CD4-positive, alpha-beta T cell (primary cell): ENCODE measurements at regions not wholly inside any gene's neighbourhood (a gene's known extent, or its start where the extent isn't known, plus 50 kb on each side); places are given as distances from the start of the nearest gene placed in this dataset.
A peak's percentile ranks its signal among the peaks of the same experiment; 100 is the strongest.

ENCODE experiments used
- ATAC-seq: fragments of 200-7000 bp; cut with Tn5 transposase; one replicate; pipeline ENCODE4 v1.10.0; 2022; ENCODE audit warnings: mild to moderate bottlenecking; ENCODE audit not compliant: poor library complexity
- CTCF ChIA-PET: fragments of 350-600 bp; sonication (Branson Sonifier 250); formaldehyde crosslinking; loops from one replicate; lab custom pipeline; 2021; ENCODE audit warnings: antibody characterized with exemption, inconsistent platforms; lab: Charles Lee
- POLR2A ChIA-PET: fragments of 350-600 bp; sonication (Branson Sonifier 250); formaldehyde crosslinking; loops from one replicate; lab custom pipeline; 2021; ENCODE audit warnings: antibody characterized with exemption, inconsistent platforms; lab: Charles Lee
- DNase-seq, 14 experiments: peaks; one replicate each; pipeline ENCODE4 v3.0.0-alpha.2; 2013 to 2020; ENCODE audit warnings: mixed read lengths in 2 of 14
- H3K27ac ChIP-seq, 2 donors: one replicate each; pipeline versions ENCODE4 v1.5.1 to v1.7.0; 2013; ENCODE audit warnings: low read length in 2 of 2, low read depth in 1 of 2, mild to moderate bottlenecking in 1 of 2
- H3K27me3 ChIP-seq, 2 experiments: 1 replicate in 1 of 2; 2 replicates in 1 of 2; pipeline versions ENCODE4 v1.6.1 to v1.7.0; 2013; ENCODE audit warnings: low read length in 2 of 2, control low read depth in 1 of 2, mild to moderate bottlenecking in 1 of 2, moderate library complexity in 1 of 2; ENCODE audit not compliant: insufficient read depth in 2 of 2, control insufficient read depth in 1 of 2
- H3K36me3 ChIP-seq: one replicate; pipeline ENCODE4 v1.6.1; 2013; ENCODE audit warnings: low read length, control low read depth; ENCODE audit not compliant: insufficient read depth
- H3K4me1 ChIP-seq: one replicate; pipeline ENCODE4 v1.6.1; 2013; ENCODE audit warnings: low read length, control low read depth; ENCODE audit not compliant: insufficient read depth
- H3K4me3 ChIP-seq: one replicate; pipeline ENCODE4 v1.5.1; 2013; ENCODE audit warnings: mild to moderate bottlenecking, low read length, moderate library complexity
- H3K9me3 ChIP-seq, 2 experiments: 1 replicate in 1 of 2; 2 replicates in 1 of 2; pipeline versions ENCODE4 v1.6.1 to v1.7.0; 2013; ENCODE audit warnings: low read length in 2 of 2, mild to moderate bottlenecking in 2 of 2, control low read depth in 1 of 2, moderate library complexity in 1 of 2; ENCODE audit not compliant: control insufficient read depth in 1 of 2, insufficient read depth in 1 of 2
- H3K27ac Mint-ChIP-seq: one replicate; pipeline ENCODE4 v1.8.0; 2020; ENCODE audit warnings: mixed read lengths
- H3K27me3 Mint-ChIP-seq: one replicate; pipeline ENCODE4 v1.8.0; 2021; ENCODE audit warnings: mixed read lengths
- H3K36me3 Mint-ChIP-seq: one replicate; pipeline ENCODE4 v1.8.0; 2021; ENCODE audit warnings: low read depth, mixed read lengths
- H3K4me1 Mint-ChIP-seq: one replicate; pipeline ENCODE4 v1.8.0; 2021; ENCODE audit warnings: low read depth, mixed read lengths
- H3K4me3 Mint-ChIP-seq: one replicate; pipeline ENCODE4 v1.8.0; 2020; ENCODE audit warnings: mild to moderate bottlenecking, mixed read lengths
- H3K9me3 Mint-ChIP-seq: one replicate; pipeline ENCODE4 v1.8.0; 2020; ENCODE audit warnings: mixed read lengths
- intact Hi-C, 2 experiments: fragments of 100-400 bp; cut with DNase I in 1 of 2; cut with micrococcal nuclease in 1 of 2; formaldehyde crosslinking; loops; one replicate each; pipeline versions ENCODE4 v1.15.1 to v1.9.0; 2023 to 2025; cut with DNase I, micrococcal nuclease
- TF ChIP-seq, protein P1 (sequence below): fragments of 200-600 bp; IDR thresholded peaks from one replicate; pipeline ENCODE4 v1.8.0; 2022; ENCODE audit warnings: antibody characterized with exemption, mild to moderate bottlenecking

DNA sequence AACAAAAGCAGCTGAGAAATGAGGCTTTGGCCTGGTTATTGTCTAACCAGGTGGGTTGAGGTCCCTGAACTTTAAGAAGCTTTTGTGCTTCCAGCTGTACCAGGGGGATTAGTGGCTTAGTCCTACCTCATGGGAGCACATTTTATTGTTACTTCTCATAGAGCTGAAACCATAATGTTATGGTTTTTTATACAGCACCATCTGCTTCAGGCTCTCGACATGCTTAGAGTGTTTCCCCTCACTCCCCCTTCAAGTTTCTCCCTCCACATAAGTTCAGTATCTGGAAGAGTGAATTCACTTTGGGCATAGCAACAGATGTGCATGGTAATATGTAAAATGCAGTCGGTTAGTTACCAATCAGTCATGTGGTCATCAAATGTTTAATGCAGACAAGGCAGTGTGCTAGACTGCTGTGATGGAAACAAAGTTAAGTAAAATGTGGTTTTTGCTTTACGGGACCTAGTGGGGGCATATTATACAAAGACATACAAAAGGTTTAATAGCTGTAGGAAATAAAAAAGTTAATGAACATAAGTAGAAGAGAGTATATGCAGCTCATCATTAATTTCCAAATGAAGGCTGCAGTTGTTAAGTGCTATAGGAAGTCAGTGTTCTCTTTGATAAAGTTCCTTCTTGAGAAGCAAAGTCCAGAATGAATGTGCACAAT, 95.9 kb upstream of the SPRY4 start:
- H3K4me1 Mint-ChIP-seq: peaks cover 58% of the 10 kb centered on the region
- intact Hi-C loops: loop anchor here (5.0 to 10.0 kb wide), 2 partner anchors 96 to 597 kb away; partner anchors contain the start of gene SPRY4 (in 1 of the 2)

DNA sequence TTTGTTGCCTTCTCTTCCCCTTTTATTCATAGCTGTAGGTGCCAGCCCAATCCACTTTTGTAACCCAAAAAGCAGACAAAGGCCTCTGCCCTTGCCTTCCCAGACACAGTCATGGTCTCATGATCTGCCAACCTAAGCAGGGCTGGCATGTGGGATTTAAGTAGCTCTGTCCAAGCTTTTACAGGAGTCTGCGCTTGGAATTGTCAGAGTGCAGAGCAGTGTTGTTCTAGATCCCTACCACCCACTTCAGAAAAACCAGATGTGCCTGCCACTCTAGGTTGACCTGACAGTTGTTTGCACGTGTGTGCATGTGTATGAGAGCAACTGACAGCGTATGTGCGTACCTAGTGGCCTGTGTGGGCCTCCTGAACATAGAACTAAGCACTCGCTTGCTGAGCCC, 87.8 kb upstream of the SPRY4 start:
- Mint-ChIP-seq H3K27ac (no peak overlapping the region), H3K27me3 (no peaks in the 10 kb centered on the region), H3K36me3 (no peaks in the 10 kb centered on the region), H3K4me1 (peaks cover 4% of the 10 kb centered on the region), H3K9me3 (no peaks in the 10 kb centered on the region), H3K4me3 (no peak overlapping the region)
- ChIA-PET POLR2A (no interaction called here), CTCF (no interaction called here)
- no peak for ATAC-seq
- Histone ChIP-seq H3K9me3 (no peaks in the 10 kb centered on the region), H3K4me1 (no peaks in the 10 kb centered on the region), H3K27ac (no peak overlapping the region), H3K36me3 (no peaks in the 10 kb centered on the region), H3K4me3 (no peak overlapping the region), H3K27me3 (no peaks in the 10 kb centered on the region)
- intact Hi-C loops: no loop called here
- no peak for DNase-seq
- TF ChIP-seq, protein P1, sequence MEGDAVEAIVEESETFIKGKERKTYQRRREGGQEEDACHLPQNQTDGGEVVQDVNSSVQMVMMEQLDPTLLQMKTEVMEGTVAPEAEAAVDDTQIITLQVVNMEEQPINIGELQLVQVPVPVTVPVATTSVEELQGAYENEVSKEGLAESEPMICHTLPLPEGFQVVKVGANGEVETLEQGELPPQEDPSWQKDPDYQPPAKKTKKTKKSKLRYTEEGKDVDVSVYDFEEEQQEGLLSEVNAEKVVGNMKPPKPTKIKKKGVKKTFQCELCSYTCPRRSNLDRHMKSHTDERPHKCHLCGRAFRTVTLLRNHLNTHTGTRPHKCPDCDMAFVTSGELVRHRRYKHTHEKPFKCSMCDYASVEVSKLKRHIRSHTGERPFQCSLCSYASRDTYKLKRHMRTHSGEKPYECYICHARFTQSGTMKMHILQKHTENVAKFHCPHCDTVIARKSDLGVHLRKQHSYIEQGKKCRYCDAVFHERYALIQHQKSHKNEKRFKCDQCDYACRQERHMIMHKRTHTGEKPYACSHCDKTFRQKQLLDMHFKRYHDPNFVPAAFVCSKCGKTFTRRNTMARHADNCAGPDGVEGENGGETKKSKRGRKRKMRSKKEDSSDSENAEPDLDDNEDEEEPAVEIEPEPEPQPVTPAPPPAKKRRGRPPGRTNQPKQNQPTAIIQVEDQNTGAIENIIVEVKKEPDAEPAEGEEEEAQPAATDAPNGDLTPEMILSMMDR: no peak

More for the DNA sequence above, 95.9 kb upstream of the SPRY4 start:
- Mint-ChIP-seq H3K9me3 (peaks cover 3% of the 10 kb centered on the region), H3K4me3 (peak overlapping the region; percentile 49), H3K27me3 (no peaks in the 10 kb centered on the region), H3K27ac (no peak overlapping the region), H3K36me3 (no peaks in the 10 kb centered on the region)
- CTCF ChIA-PET: interaction anchor here (0.7 to 1.4 kb wide), 3 partner anchors 11 to 31 kb away, joined by 3 read pairs; no protein-coding TSS in a partner anchor
- no peaks in the 10 kb centered on the region for H3K9me3 ChIP-seq
- H3K27ac ChIP-seq: no peak overlapping the region
- H3K27me3 ChIP-seq: no peaks in the 10 kb centered on the region
- no peak overlapping the region for H3K4me3 ChIP-seq
- peaks cover 46% of the 10 kb centered on the region for H3K4me1 ChIP-seq
- POLR2A ChIA-PET: interaction anchor here (0.7 to 3.4 kb wide), 3 partner anchors 12 to 473 kb away, joined by 3 to 21 read pairs (median 5); no protein-coding TSS in a partner anchor
- ATAC-seq (no peak), DNase-seq (no peak)
- TF ChIP-seq, protein P1: no peak
- no peaks in the 10 kb centered on the region for H3K36me3 ChIP-seq

DNA sequence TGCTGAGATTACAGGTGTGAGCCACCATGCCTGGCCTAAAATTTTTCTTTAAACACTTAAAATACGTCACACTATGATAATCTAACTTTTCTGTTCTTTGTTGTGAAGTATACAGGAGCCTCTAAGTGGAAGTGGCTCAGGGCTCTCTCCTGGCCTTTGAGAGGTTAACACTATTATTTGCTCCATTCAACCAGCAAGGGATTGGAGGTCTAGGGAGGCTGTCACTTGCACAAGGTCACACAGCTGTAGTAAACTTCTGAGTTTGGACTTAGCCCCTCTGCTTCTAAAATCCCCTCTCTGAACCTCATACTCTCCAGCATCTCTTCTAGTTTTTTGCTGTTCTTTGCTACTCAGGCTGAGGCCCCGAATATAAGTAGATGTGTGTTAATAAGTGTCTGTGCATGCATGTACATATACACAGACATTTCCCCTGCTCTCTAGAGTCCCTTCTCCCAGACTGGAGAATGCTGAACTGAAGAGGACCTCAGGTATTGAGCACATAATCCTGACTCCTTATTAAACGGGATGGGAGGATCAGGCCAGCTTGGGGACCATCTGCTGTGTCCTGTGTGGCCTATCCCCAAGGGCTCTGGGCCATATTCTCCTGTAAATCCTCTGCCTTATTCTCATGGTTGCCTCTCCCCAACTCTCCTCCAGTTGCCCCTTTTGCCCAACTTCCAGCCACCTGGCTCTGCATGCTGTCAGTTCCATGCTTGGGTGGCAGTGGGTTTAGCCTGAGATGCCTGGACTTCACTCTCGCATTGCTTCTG, 87.0 kb upstream of the SPRY4 start:
- TF ChIP-seq, protein P1: no peak
- Mint-ChIP-seq H3K36me3 (no peaks in the 10 kb centered on the region), H3K27ac (no peak overlapping the region), H3K27me3 (no peaks in the 10 kb centered on the region), H3K4me3 (no peak overlapping the region), H3K9me3 (no peaks in the 10 kb centered on the region), H3K4me1 (peaks cover 4% of the 10 kb centered on the region)
- ChIA-PET CTCF (no interaction called here), POLR2A (no interaction called here)
- Histone ChIP-seq H3K4me1 (no peaks in the 10 kb centered on the region), H3K36me3 (no peaks in the 10 kb centered on the region), H3K9me3 (no peaks in the 10 kb centered on the region), H3K27ac (no peak overlapping the region), H3K27me3 (no peaks in the 10 kb centered on the region), H3K4me3 (no peak overlapping the region)
- intact Hi-C loops: no loop called here
- no peak for DNase-seq
- ATAC-seq: no peak
